OCI-LY3 (cell line): ENCODE measurements at regions not wholly inside any gene's neighbourhood (a gene's known extent, or its start where the extent isn't known, plus 50 kb on each side); places are given as distances from the start of the nearest gene placed in this dataset.

Experiments used
- EZH2phosphoT487 ChIP-seq: fragments of 200-600 bp; shearing (Covaris generic); IDR thresholded peaks from 2 replicates; pipeline ENCODE4 v1.6.1; 2018; ENCODE audit warnings: antibody characterized with exemption, mixed run types, low read depth
- TF ChIP-seq, protein P1 (sequence below): fragments of 200-600, 300-600 bp; sonication (generic); IDR thresholded peaks from 2 replicates; pipeline ENCODE4 v1.5.1; 2014; ENCODE audit warnings: antibody characterized with exemption, low read length, low read depth

DNA sequence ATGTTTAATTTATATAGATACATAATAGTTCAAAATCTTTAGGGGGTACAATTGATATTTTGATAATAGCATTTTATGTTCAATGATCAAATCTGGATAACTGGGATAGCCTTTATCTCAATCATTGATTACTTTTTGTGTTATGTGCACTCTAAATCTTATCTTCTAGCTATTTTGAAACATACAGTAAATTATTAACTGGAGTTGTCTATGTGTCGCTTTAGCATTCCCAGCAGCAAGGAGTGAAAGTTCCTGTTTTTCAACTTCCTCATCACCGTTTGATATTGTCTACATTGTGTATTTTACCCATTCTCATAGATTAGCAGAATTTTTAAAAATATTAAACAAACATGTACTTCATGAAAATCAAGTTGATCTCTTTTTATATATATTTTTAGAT is 1207.4 kb downstream of the TMEM121 start:
- TF ChIP-seq, protein P1, sequence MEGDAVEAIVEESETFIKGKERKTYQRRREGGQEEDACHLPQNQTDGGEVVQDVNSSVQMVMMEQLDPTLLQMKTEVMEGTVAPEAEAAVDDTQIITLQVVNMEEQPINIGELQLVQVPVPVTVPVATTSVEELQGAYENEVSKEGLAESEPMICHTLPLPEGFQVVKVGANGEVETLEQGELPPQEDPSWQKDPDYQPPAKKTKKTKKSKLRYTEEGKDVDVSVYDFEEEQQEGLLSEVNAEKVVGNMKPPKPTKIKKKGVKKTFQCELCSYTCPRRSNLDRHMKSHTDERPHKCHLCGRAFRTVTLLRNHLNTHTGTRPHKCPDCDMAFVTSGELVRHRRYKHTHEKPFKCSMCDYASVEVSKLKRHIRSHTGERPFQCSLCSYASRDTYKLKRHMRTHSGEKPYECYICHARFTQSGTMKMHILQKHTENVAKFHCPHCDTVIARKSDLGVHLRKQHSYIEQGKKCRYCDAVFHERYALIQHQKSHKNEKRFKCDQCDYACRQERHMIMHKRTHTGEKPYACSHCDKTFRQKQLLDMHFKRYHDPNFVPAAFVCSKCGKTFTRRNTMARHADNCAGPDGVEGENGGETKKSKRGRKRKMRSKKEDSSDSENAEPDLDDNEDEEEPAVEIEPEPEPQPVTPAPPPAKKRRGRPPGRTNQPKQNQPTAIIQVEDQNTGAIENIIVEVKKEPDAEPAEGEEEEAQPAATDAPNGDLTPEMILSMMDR, result no peak
- no peak for TF ChIP-seq EZH2phosphoT487
